WTC11 (cell line): ENCODE measurements at regions not wholly inside any gene's neighbourhood (a gene's known extent, or its start where the extent isn't known, plus 50 kb on each side); places are given as distances from the start of the nearest gene placed in this dataset.

Source experiments
- ATAC-seq: fragments of 200-7000 bp; cut with Tn5 transposase; 2 replicates; pipeline ENCODE4 v1.10.0; 2021; ENCODE audit warnings: mild to moderate bottlenecking, moderate library complexity
- CTCF ChIA-PET: fragments of 300-600 bp; sonication (Branson Sonifier 250); formaldehyde crosslinking; loops from one replicate; lab custom pipeline; 2021; ENCODE audit warnings: antibody characterized with exemption; lab: Charles Lee
- POLR2A ChIA-PET: fragments of 350-600 bp; sonication (Branson Sonifier 250); formaldehyde crosslinking; loops from one replicate; lab custom pipeline; 2021; ENCODE audit warnings: antibody characterized with exemption; lab: Charles Lee
- DNase-seq: peaks from one replicate; pipeline ENCODE4 v3.0.0; 2021; ENCODE audit warnings: low spot score
- H3K27ac Mint-ChIP-seq: 2 replicates; pipeline ENCODE4 v1.8.0; 2021; ENCODE audit warnings: mixed read lengths
- H3K27me3 Mint-ChIP-seq: 2 replicates; pipeline ENCODE4 v1.8.0; 2021; ENCODE audit warnings: low read depth, mild to moderate bottlenecking, moderate library complexity, mixed read lengths
- H3K36me3 Mint-ChIP-seq: 2 replicates; pipeline ENCODE4 v1.8.0; 2021; ENCODE audit warnings: mixed read lengths
- H3K4me1 Mint-ChIP-seq: 2 replicates; pipeline ENCODE4 v1.8.0; 2022; ENCODE audit warnings: mixed read lengths
- H3K4me3 Mint-ChIP-seq: 2 replicates; pipeline ENCODE4 v1.8.0; 2021; ENCODE audit warnings: mild to moderate bottlenecking, moderate library complexity, mixed read lengths
- H3K9me3 Mint-ChIP-seq: 2 replicates; pipeline ENCODE4 v1.8.0; 2021; ENCODE audit warnings: mixed read lengths
- ARID4B ChIP-seq: sonication (generic); formaldehyde crosslinking; IDR thresholded peaks from 2 replicates; pipeline ENCODE4 v1.8.0; 2023; ENCODE audit warnings: missing genetic modification reagents, mild to moderate bottlenecking, borderline replicate concordance
- ATF2 ChIP-seq: sonication (generic); formaldehyde crosslinking; IDR thresholded peaks from 2 replicates; pipeline ENCODE4 v1.8.1; 2022; ENCODE audit warnings: low read depth, missing genetic modification reagents, borderline replicate concordance
- ESRRA ChIP-seq: sonication (generic); formaldehyde crosslinking; IDR thresholded peaks from 2 replicates; pipeline ENCODE4 v1.8.1; 2022; ENCODE audit warnings: mild to moderate bottlenecking, missing genetic modification reagents, borderline replicate concordance
- FOXK1 ChIP-seq: sonication (generic); formaldehyde crosslinking; IDR thresholded peaks from 2 replicates; pipeline ENCODE4 v1.8.0; 2022; ENCODE audit warnings: mild to moderate bottlenecking, moderate library complexity, missing genetic modification reagents
- GABPB1 ChIP-seq: sonication (generic); formaldehyde crosslinking; IDR thresholded peaks from 2 replicates; pipeline ENCODE4 v1.8.1; 2023; ENCODE audit warnings: mild to moderate bottlenecking, missing genetic modification reagents
- GRHL2 ChIP-seq: fragments of 250-450 bp; sonication (Bioruptor Pico); IDR thresholded peaks from 2 replicates; pipeline ENCODE4 v1.8.0; 2022; ENCODE audit warnings: mild to moderate bottlenecking, moderate library complexity; ENCODE audit not compliant: insufficient replicate concordance, severe bottlenecking
- MAX ChIP-seq: sonication (generic); formaldehyde crosslinking; IDR thresholded peaks from 2 replicates; pipeline ENCODE4 v1.8.0; 2022; ENCODE audit warnings: mild to moderate bottlenecking, missing genetic modification reagents
- NFE2L1 ChIP-seq: sonication (generic); formaldehyde crosslinking; IDR thresholded peaks from 2 replicates; pipeline ENCODE4 v1.8.1; 2023; ENCODE audit warnings: missing genetic modification reagents
- NFYB ChIP-seq: sonication (generic); formaldehyde crosslinking; conservative IDR thresholded peaks from 2 replicates; pipeline ENCODE4 v1.8.0; 2022; ENCODE audit warnings: low read depth, missing genetic modification reagents
- OVOL2 ChIP-seq: fragments of 250-450 bp; sonication (Bioruptor Pico); IDR thresholded peaks from 2 replicates; pipeline ENCODE4 v1.9.0; 2021; ENCODE audit warnings: mild to moderate bottlenecking, borderline replicate concordance
- RORB ChIP-seq: fragments of 250-450 bp; sonication (Bioruptor Pico); IDR thresholded peaks from 2 replicates; pipeline ENCODE4 v1.9.0; 2021; ENCODE audit warnings: mild to moderate bottlenecking
- TCF7 ChIP-seq: sonication (generic); formaldehyde crosslinking; IDR thresholded peaks from 2 replicates; pipeline ENCODE4 v1.8.0; 2022; ENCODE audit warnings: mild to moderate bottlenecking, low read depth, missing genetic modification reagents, moderate library complexity
- ZBTB43 ChIP-seq: sonication (generic); formaldehyde crosslinking; IDR thresholded peaks from 2 replicates; pipeline ENCODE4 v1.8.1; 2023; ENCODE audit warnings: mild to moderate bottlenecking, missing genetic modification reagents
- ZNF396 ChIP-seq: fragments of 250-450 bp; sonication (Bioruptor Pico); IDR thresholded peaks from 2 replicates; pipeline ENCODE4 v1.8.0; 2021; ENCODE audit warnings: mild to moderate bottlenecking, moderate library complexity, borderline replicate concordance
- ZNF423 ChIP-seq: fragments of 250-450 bp; sonication (Bioruptor Pico); IDR thresholded peaks from 2 replicates; pipeline ENCODE4 v2.1.2; 2022; ENCODE audit warnings: mild to moderate bottlenecking, moderate library complexity
- ZNF671 ChIP-seq: fragments of 250-450 bp; sonication (Bioruptor Pico); IDR thresholded peaks from 2 replicates; pipeline ENCODE4 v1.8.0; 2021; ENCODE audit warnings: mild to moderate bottlenecking
- TF ChIP-seq, protein P1 (sequence below): fragments of 250-450 bp; sonication (Bioruptor Pico); IDR thresholded peaks from 2 replicates; pipeline ENCODE4 v1.9.0; 2021; ENCODE audit warnings: mild to moderate bottlenecking
- TF ChIP-seq, protein P2 (sequence below): sonication (generic); formaldehyde crosslinking; IDR thresholded peaks from 2 replicates; pipeline ENCODE4 v1.8.1; 2023; ENCODE audit warnings: mild to moderate bottlenecking, missing genetic modification reagents
- TF ChIP-seq, protein P3 (sequence below): fragments of 250-450 bp; sonication (Bioruptor Pico); IDR thresholded peaks from 2 replicates; pipeline ENCODE4 v1.9.0; 2021; ENCODE audit warnings: mild to moderate bottlenecking, borderline replicate concordance
- TF ChIP-seq, protein P4 (sequence below): sonication (generic); formaldehyde crosslinking; IDR thresholded peaks from 2 replicates; pipeline ENCODE4 v1.8.0; 2022; ENCODE audit warnings: mild to moderate bottlenecking, missing genetic modification reagents

DNA sequence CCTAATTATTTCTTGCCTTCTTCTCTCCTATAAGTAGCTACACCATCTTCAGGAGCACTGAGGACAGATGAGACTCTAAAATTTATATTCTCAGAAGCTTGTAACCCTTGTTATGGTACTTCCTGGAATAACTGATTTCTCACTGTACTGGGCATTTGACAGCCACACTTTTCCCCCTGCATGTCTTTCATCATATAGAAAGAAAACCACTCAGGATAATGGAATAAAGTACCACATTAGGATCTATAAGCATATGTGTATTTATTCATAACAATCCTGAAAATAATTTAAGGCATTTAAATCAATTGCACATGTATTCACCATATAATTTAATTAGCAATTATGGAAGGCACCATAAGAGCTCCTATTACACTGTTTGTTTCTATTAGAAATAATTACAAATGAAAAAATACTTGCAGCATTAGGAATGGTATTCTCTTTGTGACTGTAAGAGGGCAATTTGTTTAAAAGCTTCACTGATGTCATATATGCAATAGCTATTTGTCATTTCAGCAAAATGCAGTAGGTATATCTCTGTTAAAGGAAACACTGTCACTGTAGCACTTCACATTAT is 216.9 kb upstream of the FSHR start:
- TF ChIP-seq, protein P1, sequence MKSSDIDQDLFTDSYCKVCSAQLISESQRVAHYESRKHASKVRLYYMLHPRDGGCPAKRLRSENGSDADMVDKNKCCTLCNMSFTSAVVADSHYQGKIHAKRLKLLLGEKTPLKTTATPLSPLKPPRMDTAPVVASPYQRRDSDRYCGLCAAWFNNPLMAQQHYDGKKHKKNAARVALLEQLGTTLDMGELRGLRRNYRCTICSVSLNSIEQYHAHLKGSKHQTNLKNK (CRISPR knock-in tag): no peak
- TF ChIP-seq RORB (CRISPR knock-in tag) (no peak), ZNF396 (CRISPR knock-in tag) (no peak), ZNF671 (CRISPR knock-in tag) (no peak), NFYB (CRISPR knock-in tag) (no peak), OVOL2 (CRISPR knock-in tag) (no peak), ZNF423 (CRISPR knock-in tag) (no peak), GRHL2 (CRISPR knock-in tag) (no peak), FOXK1 (CRISPR knock-in tag) (no peak), ARID4B (CRISPR knock-in tag) (no peak), NFE2L1 (CRISPR knock-in tag) (no peak)
- TF ChIP-seq, protein P2, sequence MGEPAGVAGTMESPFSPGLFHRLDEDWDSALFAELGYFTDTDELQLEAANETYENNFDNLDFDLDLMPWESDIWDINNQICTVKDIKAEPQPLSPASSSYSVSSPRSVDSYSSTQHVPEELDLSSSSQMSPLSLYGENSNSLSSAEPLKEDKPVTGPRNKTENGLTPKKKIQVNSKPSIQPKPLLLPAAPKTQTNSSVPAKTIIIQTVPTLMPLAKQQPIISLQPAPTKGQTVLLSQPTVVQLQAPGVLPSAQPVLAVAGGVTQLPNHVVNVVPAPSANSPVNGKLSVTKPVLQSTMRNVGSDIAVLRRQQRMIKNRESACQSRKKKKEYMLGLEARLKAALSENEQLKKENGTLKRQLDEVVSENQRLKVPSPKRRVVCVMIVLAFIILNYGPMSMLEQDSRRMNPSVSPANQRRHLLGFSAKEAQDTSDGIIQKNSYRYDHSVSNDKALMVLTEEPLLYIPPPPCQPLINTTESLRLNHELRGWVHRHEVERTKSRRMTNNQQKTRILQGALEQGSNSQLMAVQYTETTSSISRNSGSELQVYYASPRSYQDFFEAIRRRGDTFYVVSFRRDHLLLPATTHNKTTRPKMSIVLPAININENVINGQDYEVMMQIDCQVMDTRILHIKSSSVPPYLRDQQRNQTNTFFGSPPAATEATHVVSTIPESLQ (CRISPR knock-in tag): no peak
- no peaks in the 10 kb centered on the region for H3K36me3 Mint-ChIP-seq
- H3K4me1 Mint-ChIP-seq: peaks cover 36% of the 10 kb centered on the region
- H3K9me3 Mint-ChIP-seq: peaks cover 4% of the 10 kb centered on the region; the same call in 1 of the 2 replicates
- no peaks in the 10 kb centered on the region; the same call in none of the 2 replicates for H3K27me3 Mint-ChIP-seq
- POLR2A ChIA-PET: no interaction called here
- no peak overlapping the region for H3K4me3 Mint-ChIP-seq
- ATAC-seq: no peak
- no peak for DNase-seq
- CTCF ChIA-PET: no interaction called here
- H3K27ac Mint-ChIP-seq: no peak overlapping the region

DNA sequence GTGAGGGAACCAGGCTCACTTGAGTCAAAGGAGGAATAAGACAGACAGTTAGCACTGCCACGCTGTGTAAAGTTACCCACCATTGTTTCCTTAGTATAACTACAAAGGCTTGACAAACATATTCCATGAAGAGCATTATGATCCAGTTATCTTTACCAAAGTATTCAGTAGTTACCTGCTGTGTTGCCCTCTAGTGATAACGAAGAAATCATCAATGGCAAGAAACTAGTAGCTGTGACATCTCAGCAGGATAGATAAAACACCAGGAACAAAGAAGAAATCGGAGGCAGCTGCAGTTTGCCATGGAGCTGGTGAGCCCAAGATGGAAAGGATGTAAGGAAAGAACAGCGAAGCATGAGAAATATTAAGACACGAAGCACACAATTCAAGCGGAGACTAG is 215.3 kb upstream of the FSHR start:
- ChIA-PET CTCF (interaction anchor here (1.0 to 1.1 kb wide), 2 partner anchors 13 to 135 kb away, joined by 3 read pairs; no protein-coding TSS in a partner anchor), POLR2A (no interaction called here)
- Mint-ChIP-seq H3K9me3 (peaks cover 4% of the 10 kb centered on the region; the same call in 1 of the 2 replicates), H3K36me3 (no peaks in the 10 kb centered on the region), H3K4me3 (no peak overlapping the region), H3K27ac (no peak overlapping the region), H3K4me1 (peaks cover 36% of the 10 kb centered on the region), H3K27me3 (no peaks in the 10 kb centered on the region; the same call in none of the 2 replicates)
- DNase-seq: no peak
- no peak; the same call in 1 of the 2 replicates for ATAC-seq
- TF ChIP-seq, protein P3, sequence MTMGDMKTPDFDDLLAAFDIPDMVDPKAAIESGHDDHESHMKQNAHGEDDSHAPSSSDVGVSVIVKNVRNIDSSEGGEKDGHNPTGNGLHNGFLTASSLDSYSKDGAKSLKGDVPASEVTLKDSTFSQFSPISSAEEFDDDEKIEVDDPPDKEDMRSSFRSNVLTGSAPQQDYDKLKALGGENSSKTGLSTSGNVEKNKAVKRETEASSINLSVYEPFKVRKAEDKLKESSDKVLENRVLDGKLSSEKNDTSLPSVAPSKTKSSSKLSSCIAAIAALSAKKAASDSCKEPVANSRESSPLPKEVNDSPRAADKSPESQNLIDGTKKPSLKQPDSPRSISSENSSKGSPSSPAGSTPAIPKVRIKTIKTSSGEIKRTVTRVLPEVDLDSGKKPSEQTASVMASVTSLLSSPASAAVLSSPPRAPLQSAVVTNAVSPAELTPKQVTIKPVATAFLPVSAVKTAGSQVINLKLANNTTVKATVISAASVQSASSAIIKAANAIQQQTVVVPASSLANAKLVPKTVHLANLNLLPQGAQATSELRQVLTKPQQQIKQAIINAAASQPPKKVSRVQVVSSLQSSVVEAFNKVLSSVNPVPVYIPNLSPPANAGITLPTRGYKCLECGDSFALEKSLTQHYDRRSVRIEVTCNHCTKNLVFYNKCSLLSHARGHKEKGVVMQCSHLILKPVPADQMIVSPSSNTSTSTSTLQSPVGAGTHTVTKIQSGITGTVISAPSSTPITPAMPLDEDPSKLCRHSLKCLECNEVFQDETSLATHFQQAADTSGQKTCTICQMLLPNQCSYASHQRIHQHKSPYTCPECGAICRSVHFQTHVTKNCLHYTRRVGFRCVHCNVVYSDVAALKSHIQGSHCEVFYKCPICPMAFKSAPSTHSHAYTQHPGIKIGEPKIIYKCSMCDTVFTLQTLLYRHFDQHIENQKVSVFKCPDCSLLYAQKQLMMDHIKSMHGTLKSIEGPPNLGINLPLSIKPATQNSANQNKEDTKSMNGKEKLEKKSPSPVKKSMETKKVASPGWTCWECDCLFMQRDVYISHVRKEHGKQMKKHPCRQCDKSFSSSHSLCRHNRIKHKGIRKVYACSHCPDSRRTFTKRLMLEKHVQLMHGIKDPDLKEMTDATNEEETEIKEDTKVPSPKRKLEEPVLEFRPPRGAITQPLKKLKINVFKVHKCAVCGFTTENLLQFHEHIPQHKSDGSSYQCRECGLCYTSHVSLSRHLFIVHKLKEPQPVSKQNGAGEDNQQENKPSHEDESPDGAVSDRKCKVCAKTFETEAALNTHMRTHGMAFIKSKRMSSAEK (CRISPR knock-in tag): no peak
- TF ChIP-seq ATF2 (CRISPR knock-in tag) (no peak), TCF7 (CRISPR knock-in tag) (no peak), MAX (CRISPR knock-in tag) (no peak), ZNF396 (CRISPR knock-in tag) (no peak), ESRRA (CRISPR knock-in tag) (no peak), ZBTB43 (CRISPR knock-in tag) (no peak), GABPB1 (CRISPR knock-in tag) (no peak)
- TF ChIP-seq, protein P4, sequence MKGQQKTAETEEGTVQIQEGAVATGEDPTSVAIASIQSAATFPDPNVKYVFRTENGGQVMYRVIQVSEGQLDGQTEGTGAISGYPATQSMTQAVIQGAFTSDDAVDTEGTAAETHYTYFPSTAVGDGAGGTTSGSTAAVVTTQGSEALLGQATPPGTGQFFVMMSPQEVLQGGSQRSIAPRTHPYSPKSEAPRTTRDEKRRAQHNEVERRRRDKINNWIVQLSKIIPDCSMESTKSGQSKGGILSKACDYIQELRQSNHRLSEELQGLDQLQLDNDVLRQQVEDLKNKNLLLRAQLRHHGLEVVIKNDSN: no peak
